ENCODE measurements at regions not wholly inside any gene's neighbourhood (a gene's known extent, or its start where the extent isn't known, plus 50 kb on each side); places are given as distances from the start of the nearest gene placed in this dataset.

GRCh38 chr3:30399394-30400181, 206.8 kb upstream of the TGFBR2 start:
- no peaks in the 10 kb centered on the region for H3K27me3 ChIP-seq (replicated peaks)
- H3K36me3 ChIP-seq (replicated peaks): no peaks in the 10 kb centered on the region
- in situ Hi-C loops (cut with HindIII; ENCODE audit: low pct_ligation_motif_present, low sequenced_read_pairs): no loop called here
- no peak overlapping the region for H3K4me3 ChIP-seq (ENCODE audit: low read depth, low read length)
- TF ChIP-seq CTCF (IDR thresholded peaks at IDR 0.05; ENCODE audit: low read depth, low read length, missing control alignments): no peak
- DNase-seq: no peak
- no peak overlapping the region for H3K27ac ChIP-seq

GRCh38 chr3:30400926-30401325, 205.5 kb upstream of the TGFBR2 start:
- no peak for DNase-seq
- Histone ChIP-seq H3K27me3 (replicated peaks) (no peaks in the 10 kb centered on the region), H3K27ac (no peak overlapping the region), H3K36me3 (replicated peaks) (no peaks in the 10 kb centered on the region), H3K4me3 (ENCODE audit: low read depth, low read length) (no peak overlapping the region)
- in situ Hi-C loops (cut with HindIII; ENCODE audit: low pct_ligation_motif_present, low sequenced_read_pairs): no loop called here
- no peak for TF ChIP-seq CTCF (IDR thresholded peaks at IDR 0.05; ENCODE audit: low read depth, low read length, missing control alignments)

GRCh38 chr3:30401971-30402370, 204.4 kb upstream of the TGFBR2 start:
- in situ Hi-C loops (cut with HindIII; ENCODE audit: low pct_ligation_motif_present, low sequenced_read_pairs): no loop called here
- Histone ChIP-seq H3K27ac (no peak overlapping the region), H3K4me3 (ENCODE audit: low read depth, low read length) (no peak overlapping the region), H3K27me3 (replicated peaks) (no peaks in the 10 kb centered on the region), H3K36me3 (replicated peaks) (no peaks in the 10 kb centered on the region)
- no peak for DNase-seq
- no peak for TF ChIP-seq CTCF (IDR thresholded peaks at IDR 0.05; ENCODE audit: low read depth, low read length, missing control alignments)

GRCh38 chr3:30407651-30408050, 198.8 kb upstream of the TGFBR2 start:
- TF ChIP-seq CTCF (IDR thresholded peaks at IDR 0.05; ENCODE audit: low read depth, low read length, missing control alignments): no peak
- no peak overlapping the region for H3K4me3 ChIP-seq (ENCODE audit: low read depth, low read length)
- H3K27ac ChIP-seq: no peak overlapping the region
- no peak for DNase-seq
- in situ Hi-C loops (cut with HindIII; ENCODE audit: low pct_ligation_motif_present, low sequenced_read_pairs): no loop called here
- no peaks in the 10 kb centered on the region for H3K27me3 ChIP-seq (replicated peaks)
- H3K36me3 ChIP-seq (replicated peaks): no peaks in the 10 kb centered on the region

GRCh38 chr3:30408105-30408557, 198.3 kb upstream of the TGFBR2 start:
- peak overlapping the region; percentile 7 for H3K27ac ChIP-seq
- H3K27me3 ChIP-seq (replicated peaks): no peaks in the 10 kb centered on the region
- TF ChIP-seq CTCF (IDR thresholded peaks at IDR 0.05; ENCODE audit: low read depth, low read length, missing control alignments): peak; percentile 24
- DNase-seq: peak; percentile 57
- H3K36me3 ChIP-seq (replicated peaks): no peaks in the 10 kb centered on the region
- no peak overlapping the region for H3K4me3 ChIP-seq (ENCODE audit: low read depth, low read length)
- in situ Hi-C loops (cut with HindIII; ENCODE audit: low pct_ligation_motif_present, low sequenced_read_pairs): no loop called here

- Histone ChIP-seq H3K36me3 (replicated peaks) (no peaks in the 10 kb centered on the region), H3K27me3 (replicated peaks) (no peaks in the 10 kb centered on the region), H3K27ac (no peak overlapping the region), H3K4me3 (ENCODE audit: low read depth, low read length) (no peak overlapping the region)
- in situ Hi-C loops (cut with HindIII; ENCODE audit: low pct_ligation_motif_present, low sequenced_read_pairs): no loop called here
- no peak for TF ChIP-seq CTCF (IDR thresholded peaks at IDR 0.05; ENCODE audit: low read depth, low read length, missing control alignments)
- no peak for DNase-seq
These were observed 188.0 kb upstream of the TGFBR2 start for GRCh38 chr3:30418443-30418842.
